ENCODE measurements at regions not wholly inside any gene's neighbourhood (a gene's known extent, or its start where the extent isn't known, plus 50 kb on each side); places are given as distances from the start of the nearest gene placed in this dataset.

DNA sequence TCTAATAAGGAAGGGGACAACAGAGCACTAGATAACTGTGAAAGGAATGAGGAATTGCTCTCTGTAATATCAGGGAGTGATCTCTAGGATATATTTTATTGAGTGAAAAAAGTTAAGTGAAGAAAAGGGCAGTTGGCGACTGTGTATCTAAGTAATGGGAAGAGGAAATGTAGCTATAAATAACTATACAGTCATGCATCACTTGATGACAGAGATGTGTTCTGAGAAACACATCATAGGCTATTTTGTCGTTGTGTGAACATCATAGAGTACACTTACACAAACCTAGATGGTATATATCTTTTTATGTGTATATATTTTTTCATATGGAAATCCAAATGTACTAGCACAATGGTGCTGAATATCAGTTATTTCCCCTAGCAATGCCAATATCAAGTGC, 329.3 kb downstream of the TXNL1 start:
- H3K4me3 ChIP-seq = no peak overlapping the region
- 85% methylated on average over 2 of the region's 2 CpGs for WGBS, 2 donors
- ATAC-seq (no peak), DNase-seq (no peak), FAIRE-seq (no peak)
- H3K27me3 ChIP-seq = no peaks in the 10 kb centered on the region
- H3K9me3 ChIP-seq = no peaks in the 10 kb centered on the region
- H3K4me1 ChIP-seq = no peaks in the 10 kb centered on the region
- H3K27ac ChIP-seq = no peak overlapping the region
- no peaks in the 10 kb centered on the region for H3K36me3 ChIP-seq
- intact Hi-C loops (cut with DNase I) = no loop called here
- TF ChIP-seq, protein P1, sequence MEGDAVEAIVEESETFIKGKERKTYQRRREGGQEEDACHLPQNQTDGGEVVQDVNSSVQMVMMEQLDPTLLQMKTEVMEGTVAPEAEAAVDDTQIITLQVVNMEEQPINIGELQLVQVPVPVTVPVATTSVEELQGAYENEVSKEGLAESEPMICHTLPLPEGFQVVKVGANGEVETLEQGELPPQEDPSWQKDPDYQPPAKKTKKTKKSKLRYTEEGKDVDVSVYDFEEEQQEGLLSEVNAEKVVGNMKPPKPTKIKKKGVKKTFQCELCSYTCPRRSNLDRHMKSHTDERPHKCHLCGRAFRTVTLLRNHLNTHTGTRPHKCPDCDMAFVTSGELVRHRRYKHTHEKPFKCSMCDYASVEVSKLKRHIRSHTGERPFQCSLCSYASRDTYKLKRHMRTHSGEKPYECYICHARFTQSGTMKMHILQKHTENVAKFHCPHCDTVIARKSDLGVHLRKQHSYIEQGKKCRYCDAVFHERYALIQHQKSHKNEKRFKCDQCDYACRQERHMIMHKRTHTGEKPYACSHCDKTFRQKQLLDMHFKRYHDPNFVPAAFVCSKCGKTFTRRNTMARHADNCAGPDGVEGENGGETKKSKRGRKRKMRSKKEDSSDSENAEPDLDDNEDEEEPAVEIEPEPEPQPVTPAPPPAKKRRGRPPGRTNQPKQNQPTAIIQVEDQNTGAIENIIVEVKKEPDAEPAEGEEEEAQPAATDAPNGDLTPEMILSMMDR (IDR thresholded peaks at IDR 0.05) = no peak

DNA sequence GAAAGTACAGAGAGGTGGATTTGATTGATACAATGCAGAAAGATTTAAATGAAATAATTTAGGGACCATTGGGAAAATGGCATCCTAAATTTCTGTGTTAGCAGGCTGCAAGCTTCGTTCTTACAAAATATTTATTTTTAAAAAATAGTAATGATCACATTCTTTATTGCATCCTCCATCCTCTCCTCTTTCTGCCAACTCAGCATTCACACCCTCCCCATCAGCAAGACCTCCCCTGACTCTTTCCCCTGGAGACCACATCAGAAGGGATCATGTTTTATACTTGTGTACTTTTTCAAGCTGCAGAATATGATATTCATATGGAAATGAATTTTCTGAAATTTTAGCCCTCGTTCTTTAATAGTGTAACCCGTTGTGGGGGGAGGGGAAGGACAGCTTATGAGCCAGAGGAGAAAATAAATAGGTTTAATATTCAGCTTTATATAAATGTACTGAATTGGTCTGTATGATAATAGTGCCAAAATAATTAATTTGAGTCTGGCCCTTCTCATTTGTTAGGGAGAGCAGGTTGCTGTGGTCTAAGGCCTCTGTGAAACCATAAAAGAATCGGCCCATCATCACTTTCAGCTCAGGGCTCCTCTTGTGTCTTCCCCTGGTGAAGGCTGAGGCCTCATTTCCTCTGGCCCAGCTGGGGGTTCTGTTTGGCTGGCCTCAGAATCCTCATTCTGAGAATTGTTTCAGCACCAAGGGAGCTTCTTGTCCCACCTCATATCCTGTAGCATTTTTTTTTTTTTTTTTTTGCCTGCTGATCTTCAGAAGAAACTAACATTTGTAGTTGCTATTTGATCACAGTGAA, 330.8 kb downstream of the TXNL1 start:
- DNase-seq (no peak), ATAC-seq (no peak), FAIRE-seq (no peak)
- Histone ChIP-seq H3K9me3 (no peaks in the 10 kb centered on the region), H3K27ac (no peak overlapping the region), H3K4me1 (no peaks in the 10 kb centered on the region), H3K4me3 (no peak overlapping the region), H3K27me3 (no peaks in the 10 kb centered on the region), H3K36me3 (no peaks in the 10 kb centered on the region)
- TF ChIP-seq, protein P1 (IDR thresholded peaks at IDR 0.05) = no peak
- 76 to 79% methylated on average over 4 of the region's 4 CpGs for WGBS, 2 donors
- intact Hi-C loops (cut with DNase I) = no loop called here

DNA sequence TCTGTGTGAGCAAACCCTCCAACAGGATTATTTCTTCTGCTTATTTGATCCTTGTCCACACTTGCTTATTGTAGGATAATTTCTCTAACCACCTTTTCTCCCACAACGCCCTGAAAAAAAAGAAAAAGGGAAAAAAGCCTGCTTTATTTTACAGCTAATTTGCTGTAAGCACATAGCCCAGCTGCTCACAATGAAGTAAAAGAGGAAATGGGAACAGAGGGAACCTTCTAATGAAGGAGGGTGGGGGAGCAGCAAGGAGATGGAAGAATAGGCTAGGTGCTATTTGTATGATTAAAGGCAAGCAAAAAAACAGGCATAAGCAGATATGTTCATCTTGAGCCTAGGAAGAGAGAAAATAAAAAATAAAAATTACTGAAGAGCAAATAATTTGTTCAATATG, 331.6 kb downstream of the TXNL1 start:
- H3K36me3 ChIP-seq = no peaks in the 10 kb centered on the region
- no peaks in the 10 kb centered on the region for H3K9me3 ChIP-seq
- no peak for ATAC-seq
- no peak for FAIRE-seq
- DNase-seq = no peak
- TF ChIP-seq, protein P1 (IDR thresholded peaks at IDR 0.05) = no peak
- no peaks in the 10 kb centered on the region for H3K4me1 ChIP-seq
- H3K27me3 ChIP-seq = no peaks in the 10 kb centered on the region
- intact Hi-C loops (cut with DNase I) = no loop called here
- 65 to 72% methylated on average over 1 of the region's 1 CpG for WGBS, 2 donors
- H3K27ac ChIP-seq = no peak overlapping the region
- no peak overlapping the region for H3K4me3 ChIP-seq

DNA sequence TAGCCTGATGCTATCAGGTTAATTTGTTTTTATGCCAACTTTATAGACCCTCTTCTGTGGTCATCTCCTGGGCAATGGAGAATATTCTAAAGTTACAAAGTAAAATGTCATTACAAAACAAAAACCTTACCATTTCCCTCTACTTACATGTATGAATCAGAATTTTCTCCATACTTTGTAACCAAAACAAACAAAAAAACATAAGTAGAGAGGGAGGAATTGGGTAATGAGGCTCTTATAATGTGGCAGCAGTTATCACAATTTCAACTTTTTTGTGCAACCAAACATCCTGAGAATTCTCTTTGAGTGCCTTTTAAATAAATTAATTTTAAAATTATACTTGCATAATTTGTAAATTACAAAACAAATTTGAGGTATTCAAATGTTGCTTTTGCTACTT, 332.8 kb downstream of the TXNL1 start:
- no peak overlapping the region for H3K27ac ChIP-seq
- H3K4me1 ChIP-seq = no peaks in the 10 kb centered on the region
- intact Hi-C loops (cut with DNase I) = no loop called here
- no peaks in the 10 kb centered on the region for H3K36me3 ChIP-seq
- ATAC-seq = no peak
- DNase-seq = no peak
- no peaks in the 10 kb centered on the region for H3K9me3 ChIP-seq
- TF ChIP-seq, protein P1 (IDR thresholded peaks at IDR 0.05) = no peak
- H3K27me3 ChIP-seq = no peaks in the 10 kb centered on the region
- FAIRE-seq = no peak
- no peak overlapping the region for H3K4me3 ChIP-seq

DNA sequence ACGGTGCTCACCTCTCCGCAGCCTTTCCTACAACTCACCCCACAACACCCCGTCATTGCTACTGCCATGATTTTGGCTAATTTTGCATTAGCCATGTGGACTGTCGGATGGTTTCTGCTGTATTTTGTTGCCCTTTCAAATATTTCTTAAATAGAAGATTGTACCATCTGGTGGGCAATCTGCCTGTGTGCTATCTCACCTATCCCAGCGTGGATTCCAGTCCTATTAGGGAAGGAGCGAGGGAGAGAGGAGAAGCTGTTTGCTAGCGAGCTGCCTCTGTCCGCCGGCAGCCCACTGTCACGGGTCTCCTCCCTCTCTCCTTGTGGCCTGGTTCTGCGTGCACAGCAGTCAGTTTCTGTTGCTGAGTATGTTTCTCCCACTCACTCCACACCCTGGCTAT, 336.2 kb downstream of the TXNL1 start:
- FAIRE-seq (no peak), ATAC-seq (no peak), DNase-seq (no peak)
- Histone ChIP-seq H3K36me3 (no peaks in the 10 kb centered on the region), H3K4me1 (no peaks in the 10 kb centered on the region), H3K4me3 (no peak overlapping the region), H3K27ac (no peak overlapping the region), H3K27me3 (no peaks in the 10 kb centered on the region), H3K9me3 (no peaks in the 10 kb centered on the region)
- TF ChIP-seq, protein P1 (IDR thresholded peaks at IDR 0.05) = no peak
- intact Hi-C loops (cut with DNase I) = no loop called here
- WGBS, 2 donors = 93 to 95% methylated on average over 11 of the region's 11 CpGs

Measured in pancreas (tissue), 10 donors.